ENCODE measurements at regions not wholly inside any gene's neighbourhood (a gene's known extent, or its start where the extent isn't known, plus 50 kb on each side); places are given as distances from the start of the nearest gene placed in this dataset.

GRCh38 chr3:72316501-72317279 lies 531.6 kb downstream of the SHQ1 start:
- TF ChIP-seq CTCF (IDR thresholded peaks at IDR 0.05; ENCODE audit: poor library complexity) = no peak
- no peak for TF ChIP-seq EZH2 (IDR thresholded peaks at IDR 0.05; ENCODE audit: borderline replicate concordance)

All from hepatocyte (in vitro differentiated cells).